Heart left ventricle (tissue), 16 donors: ENCODE measurements at regions not wholly inside any gene's neighbourhood (a gene's known extent, or its start where the extent isn't known, plus 50 kb on each side); places are given as distances from the start of the nearest gene placed in this dataset.

ENCODE experiments used
- ATAC-seq, 4 donors: fragments of 200-7000 bp; cut with Tn5 transposase; one replicate each; pipeline ENCODE4 v1.9.1; 2020 to 2022; ENCODE audit warnings: moderate library complexity in 4 of 4, mild to moderate bottlenecking in 3 of 4, moderate number of reproducible peaks in 1 of 4
- DNase-seq, 5 donors: peaks; one replicate each; pipeline ENCODE4 v3.0.0-alpha.2; 2020
- H3K27ac ChIP-seq, 12 donors: fragments of 200-600 bp; sonication (generic) in 4 of 12; one replicate each; pipeline versions ENCODE4 v1.5.0 to v1.8.0; 2016 to 2022; ENCODE audit warnings: mild to moderate bottlenecking in 2 of 12
- H3K27me3 ChIP-seq, 9 donors: fragments of 200-600 bp; sonication (generic) in 2 of 9; one replicate each; pipeline versions ENCODE4 v1.5.1 to v1.8.0; 2016 to 2022; ENCODE audit warnings: mild to moderate bottlenecking in 3 of 9
- H3K36me3 ChIP-seq, 9 donors: fragments of 200-600 bp; sonication (generic) in 2 of 9; one replicate each; pipeline versions ENCODE4 v1.5.0 to v1.8.0; 2018 to 2022; ENCODE audit warnings: mild to moderate bottlenecking in 2 of 9
- H3K4me1 ChIP-seq, 12 donors: fragments of 200-600 bp; sonication (generic) in 4 of 12; one replicate each; pipeline versions ENCODE4 v1.5.0 to v1.8.0; 2016 to 2022; ENCODE audit warnings: mild to moderate bottlenecking in 3 of 12
- H3K4me3 ChIP-seq, 12 donors: fragments of 200-600 bp; sonication (generic) in 4 of 12; one replicate each; pipeline versions ENCODE4 v1.5.0 to v1.8.0; 2017 to 2022; ENCODE audit warnings: mild to moderate bottlenecking in 9 of 12, moderate library complexity in 4 of 12
- H3K9me3 ChIP-seq, 12 donors: fragments of 200-600 bp; sonication (generic) in 4 of 12; one replicate each; pipeline versions ENCODE4 v1.5.0 to v1.8.0; 2016 to 2022; ENCODE audit warnings: mild to moderate bottlenecking in 1 of 12
- POLR2A ChIP-seq, 2 donors: fragments of 450-650 bp; IDR thresholded peaks; one replicate each; pipeline ENCODE4 v1.6.1; 2017; ENCODE audit warnings: antibody characterized with exemption in 2 of 2, mild to moderate bottlenecking in 2 of 2, moderate library complexity in 2 of 2
- WGBS, 4 donors: extraction: QIAGEN DNeasy Blood & Tissue Kit in 2 of 4; methylation state at CpG; one replicate each; pipeline versions ENCODE4 v1.1.5 to v1.1.7; 2013 to 2018; 5-methylcytosine and 5-hydroxymethylcytosine counted together
- intact Hi-C, 10 donors: fragments of 100-400 bp; cut with DNase I; formaldehyde crosslinking; loops; one replicate each; pipeline versions ENCODE4 v1.11.1 to v1.14.2; 2022
- TF ChIP-seq, protein P1 (sequence below), 12 donors: fragments of 200-600 bp; sonication (generic) in 4 of 12; IDR thresholded peaks; one replicate each; pipeline versions ENCODE4 v1.5.0 to v1.8.0; 2018 to 2022; ENCODE audit warnings: antibody characterized with exemption in 12 of 12, mild to moderate bottlenecking in 5 of 12
- donor health status: ischemic (EF 13 %, LVEDD 7.1; RV severe dilation, severe dysfunction).
- donor health status: healthy with polysubstance abuse.
- donor health status: DM: no; HTN: yes; CAD: no.
- donor health status: DM: no; HTN: no; CAD: no.
- donor health status: ischemic (EF 25% LVEDD 6.9; RV normal size, moderate dysfunction).
- donor health status: ischemic (EF 25% LVEDD 5.7; RV mildly dilated, moderate dysfunction).
- donor health status: healthy.
- donor health status: DM: yes; HTN: yes; CAD: no.
- donor health status: ischemic (EF 35%, LVEDD 5.7; RV mildly dilated, moderate dysfunction).
- donor health status: nonischemic (EF 11% LVEDD 7.7; RV severe dilation, severe dysfunction).
- donor health status: DM: yes; HTN: yes; CAD: no.
- donor health status: PGD.
- donor health status: ischemic (EF 29% LVEDD 5.4; RV normal size, mild dysfunction).
- donor health status: nonischemic (EF 23%, LVEDD 6.1; RV moderate dilation, normal function).

DNA sequence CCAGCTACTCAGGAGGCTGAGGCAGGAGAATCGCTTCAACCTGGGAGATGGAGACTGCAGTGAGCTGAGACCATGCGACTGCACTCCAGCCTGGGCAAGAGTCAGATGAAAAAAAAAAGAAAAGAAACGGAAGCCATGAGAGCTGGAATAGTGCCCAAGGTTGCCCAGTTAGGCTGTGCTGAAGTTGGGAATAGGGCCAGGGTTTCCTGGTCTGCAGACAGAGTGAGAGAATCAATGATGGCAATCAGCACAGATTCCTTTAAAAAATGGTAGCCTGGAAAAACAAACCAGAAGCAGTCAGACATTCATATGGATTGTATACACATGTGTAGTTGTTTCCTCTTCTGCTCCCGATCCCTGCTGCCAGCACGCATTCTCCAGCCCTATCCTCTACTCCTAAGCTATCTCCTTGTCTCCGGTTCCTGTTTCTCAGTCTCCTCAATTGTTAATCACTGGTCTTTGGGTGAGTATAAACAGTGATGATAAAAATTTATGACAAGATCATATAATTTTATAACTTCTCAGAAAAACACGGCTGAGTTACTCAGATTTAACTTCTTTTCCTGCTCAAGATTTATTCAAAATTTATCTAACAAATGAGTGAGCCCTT, 316.2 kb upstream of the UMPS start:
- Histone ChIP-seq H3K4me1 (peaks cover 0 to 7% (median 0%) of the 10 kb centered on the region in 12 donors), H3K27me3 (no peaks in the 10 kb centered on the region), H3K4me3 (no peak overlapping the region), H3K27ac (no peak overlapping the region), H3K36me3 (peaks cover 0 to 66% (median 26%) of the 10 kb centered on the region in 9 donors), H3K9me3 (no peaks in the 10 kb centered on the region)
- 80 to 85% (median 85%) methylated on average over 7 of the region's 7 CpGs for WGBS, 4 donors
- ATAC-seq (no peak), DNase-seq (no peak)
- intact Hi-C loops, result no loop called here
- TF ChIP-seq POLR2A (IDR thresholded peaks at IDR 0.05), result no peak
- TF ChIP-seq, protein P1, sequence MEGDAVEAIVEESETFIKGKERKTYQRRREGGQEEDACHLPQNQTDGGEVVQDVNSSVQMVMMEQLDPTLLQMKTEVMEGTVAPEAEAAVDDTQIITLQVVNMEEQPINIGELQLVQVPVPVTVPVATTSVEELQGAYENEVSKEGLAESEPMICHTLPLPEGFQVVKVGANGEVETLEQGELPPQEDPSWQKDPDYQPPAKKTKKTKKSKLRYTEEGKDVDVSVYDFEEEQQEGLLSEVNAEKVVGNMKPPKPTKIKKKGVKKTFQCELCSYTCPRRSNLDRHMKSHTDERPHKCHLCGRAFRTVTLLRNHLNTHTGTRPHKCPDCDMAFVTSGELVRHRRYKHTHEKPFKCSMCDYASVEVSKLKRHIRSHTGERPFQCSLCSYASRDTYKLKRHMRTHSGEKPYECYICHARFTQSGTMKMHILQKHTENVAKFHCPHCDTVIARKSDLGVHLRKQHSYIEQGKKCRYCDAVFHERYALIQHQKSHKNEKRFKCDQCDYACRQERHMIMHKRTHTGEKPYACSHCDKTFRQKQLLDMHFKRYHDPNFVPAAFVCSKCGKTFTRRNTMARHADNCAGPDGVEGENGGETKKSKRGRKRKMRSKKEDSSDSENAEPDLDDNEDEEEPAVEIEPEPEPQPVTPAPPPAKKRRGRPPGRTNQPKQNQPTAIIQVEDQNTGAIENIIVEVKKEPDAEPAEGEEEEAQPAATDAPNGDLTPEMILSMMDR (IDR thresholded peaks at IDR 0.05), result no peak

DNA sequence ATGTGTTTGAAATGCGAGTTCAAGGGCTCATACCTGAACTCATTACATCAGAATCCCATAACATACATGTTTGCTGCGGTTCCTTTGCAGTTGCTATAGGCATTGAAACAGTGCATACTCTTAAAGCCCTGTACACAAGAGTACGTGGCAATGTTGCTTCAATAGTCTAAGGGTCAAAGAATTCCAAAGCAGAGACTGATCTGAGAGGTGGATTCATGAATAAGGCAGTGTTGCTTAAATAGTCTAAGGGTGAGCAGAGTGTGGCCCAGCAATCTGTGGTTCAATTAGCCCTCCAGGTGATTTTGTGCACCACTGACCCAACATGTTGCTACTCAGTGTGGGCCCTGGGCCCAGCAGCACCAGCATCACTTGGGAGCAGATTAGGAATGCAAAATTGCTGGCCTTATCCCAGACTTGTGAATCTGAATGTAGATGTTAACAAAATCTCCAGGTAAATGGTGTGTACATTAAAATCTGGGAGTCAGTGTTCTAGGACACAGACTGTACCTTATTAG, 314.7 kb upstream of the UMPS start:
- no peak for TF ChIP-seq POLR2A (IDR thresholded peaks at IDR 0.05)
- TF ChIP-seq, protein P1 (IDR thresholded peaks at IDR 0.05), result no peak
- ATAC-seq (no peak), DNase-seq (no peak)
- Histone ChIP-seq H3K27me3 (no peaks in the 10 kb centered on the region), H3K27ac (no peak overlapping the region), H3K4me1 (peaks cover 0 to 6% (median 0%) of the 10 kb centered on the region in 12 donors), H3K9me3 (no peaks in the 10 kb centered on the region), H3K36me3 (peaks cover 2 to 73% (median 26%) of the 10 kb centered on the region in 9 donors), H3K4me3 (no peak overlapping the region)
- WGBS, 4 donors, result 94 to 100% (median 97%) methylated on average over 3 of the region's 3 CpGs
- intact Hi-C loops, result no loop called here

GRCh38 chr3:124419303-124419702, 310.9 kb upstream of the UMPS start:
- intact Hi-C loops, result no loop called here
- H3K4me1 ChIP-seq, result peaks cover 0 to 10% (median 0%) of the 10 kb centered on the region in 12 donors
- H3K27me3 ChIP-seq, result no peaks in the 10 kb centered on the region
- H3K9me3 ChIP-seq, result no peaks in the 10 kb centered on the region
- ATAC-seq (no peak), DNase-seq (no peak)
- no peak overlapping the region for H3K4me3 ChIP-seq
- no peak overlapping the region for H3K27ac ChIP-seq
- peaks cover 0 to 89% (median 23%) of the 10 kb centered on the region in 9 donors for H3K36me3 ChIP-seq
- no peak for TF ChIP-seq POLR2A (IDR thresholded peaks at IDR 0.05)
- TF ChIP-seq, protein P1 (IDR thresholded peaks at IDR 0.05), result no peak
- 44 to 63% (median 59%) methylated on average over 3 of the region's 3 CpGs for WGBS, 4 donors

GRCh38 chr3:124420392-124420791, 309.9 kb upstream of the UMPS start:
- no peak overlapping the region for H3K27ac ChIP-seq
- no peak for TF ChIP-seq POLR2A (IDR thresholded peaks at IDR 0.05)
- TF ChIP-seq, protein P1 (IDR thresholded peaks at IDR 0.05), result no peak
- H3K4me1 ChIP-seq, result peaks cover 0 to 10% (median 0%) of the 10 kb centered on the region in 12 donors
- no peaks in the 10 kb centered on the region for H3K27me3 ChIP-seq
- peak in 3 of 4 donors; percentile 33 to 49 (median 35) for ATAC-seq
- WGBS, 4 donors, result 52 to 82% (median 57%) methylated on average over 2 of the region's 2 CpGs
- intact Hi-C loops, result loop anchor here in 1 of 10 donors (5.0 kb wide), 1 partner anchor 68 kb away; no protein-coding TSS in a partner anchor
- no peaks in the 10 kb centered on the region for H3K9me3 ChIP-seq
- DNase-seq, result no peak
- peaks cover 0 to 89% (median 24%) of the 10 kb centered on the region in 9 donors for H3K36me3 ChIP-seq
- no peak overlapping the region for H3K4me3 ChIP-seq
